ENCODE measurements at regions not wholly inside any gene's neighbourhood (a gene's known extent, or its start where the extent isn't known, plus 50 kb on each side); places are given as distances from the start of the nearest gene placed in this dataset.

GRCh38 chr10:110389255-110389654 is 84.5 kb upstream of the SMNDC1 start:
- DNase-seq (ENCODE audit: low spot score, unreplicated experiment) = no peak
- Mint-ChIP-seq H3K27me3 (no peaks in the 10 kb centered on the region), H3K4me3 (ENCODE audit: low read depth) (no peak overlapping the region), H3K4me1 (ENCODE audit: low read depth) (peaks cover 22% of the 10 kb centered on the region), H3K9me3 (ENCODE audit: low read depth) (peaks cover 3% of the 10 kb centered on the region), H3K27ac (no peak overlapping the region), H3K36me3 (ENCODE audit: insufficient read depth) (no peaks in the 10 kb centered on the region)
- TF ChIP-seq CTCF (IDR thresholded peaks at IDR 0.05; ENCODE audit: unreplicated experiment) = no peak

- no peak for TF ChIP-seq CTCF (IDR thresholded peaks at IDR 0.05; ENCODE audit: unreplicated experiment)
- no peak overlapping the region for H3K27ac Mint-ChIP-seq
- H3K9me3 Mint-ChIP-seq (ENCODE audit: low read depth) = no peaks in the 10 kb centered on the region
- H3K27me3 Mint-ChIP-seq = no peaks in the 10 kb centered on the region
- H3K4me1 Mint-ChIP-seq (ENCODE audit: low read depth) = peaks cover 34% of the 10 kb centered on the region
- H3K4me3 Mint-ChIP-seq (ENCODE audit: low read depth) = no peak overlapping the region
- no peaks in the 10 kb centered on the region for H3K36me3 Mint-ChIP-seq (ENCODE audit: insufficient read depth)
- DNase-seq (ENCODE audit: low spot score, unreplicated experiment) = no peak
These were observed 86.8 kb upstream of the SMNDC1 start for GRCh38 chr10:110391541-110391940.

- Mint-ChIP-seq H3K36me3 (ENCODE audit: insufficient read depth) (no peaks in the 10 kb centered on the region), H3K9me3 (ENCODE audit: low read depth) (no peaks in the 10 kb centered on the region), H3K4me1 (ENCODE audit: low read depth) (peaks cover 34% of the 10 kb centered on the region), H3K4me3 (ENCODE audit: low read depth) (no peak overlapping the region), H3K27me3 (no peaks in the 10 kb centered on the region), H3K27ac (no peak overlapping the region)
- no peak for DNase-seq (ENCODE audit: low spot score, unreplicated experiment)
- no peak for TF ChIP-seq CTCF (IDR thresholded peaks at IDR 0.05; ENCODE audit: unreplicated experiment)
These were observed 87.4 kb upstream of the SMNDC1 start for GRCh38 chr10:110392121-110392520.

- H3K9me3 Mint-ChIP-seq (ENCODE audit: low read depth) = no peaks in the 10 kb centered on the region
- H3K27me3 Mint-ChIP-seq = no peaks in the 10 kb centered on the region
- peak overlapping the region; percentile 70 for H3K27ac Mint-ChIP-seq
- TF ChIP-seq CTCF (IDR thresholded peaks at IDR 0.05; ENCODE audit: unreplicated experiment) = no peak
- no peak for DNase-seq (ENCODE audit: low spot score, unreplicated experiment)
- H3K4me1 Mint-ChIP-seq (ENCODE audit: low read depth) = peaks cover 37% of the 10 kb centered on the region
- no peak overlapping the region for H3K4me3 Mint-ChIP-seq (ENCODE audit: low read depth)
- no peaks in the 10 kb centered on the region for H3K36me3 Mint-ChIP-seq (ENCODE audit: insufficient read depth)
These were observed 88.4 kb upstream of the SMNDC1 start for GRCh38 chr10:110392868-110393740.

- Mint-ChIP-seq H3K36me3 (ENCODE audit: insufficient read depth) (no peaks in the 10 kb centered on the region), H3K9me3 (ENCODE audit: low read depth) (no peaks in the 10 kb centered on the region), H3K4me3 (ENCODE audit: low read depth) (no peak overlapping the region), H3K4me1 (ENCODE audit: low read depth) (peaks cover 37% of the 10 kb centered on the region), H3K27me3 (no peaks in the 10 kb centered on the region), H3K27ac (no peak overlapping the region)
- DNase-seq (ENCODE audit: low spot score, unreplicated experiment) = no peak
- no peak for TF ChIP-seq CTCF (IDR thresholded peaks at IDR 0.05; ENCODE audit: unreplicated experiment)
These were observed 89.1 kb upstream of the SMNDC1 start for GRCh38 chr10:110393866-110394265.
